ENCODE measurements at regions not wholly inside any gene's neighbourhood (a gene's known extent, or its start where the extent isn't known, plus 50 kb on each side); places are given as distances from the start of the nearest gene placed in this dataset.

DNA sequence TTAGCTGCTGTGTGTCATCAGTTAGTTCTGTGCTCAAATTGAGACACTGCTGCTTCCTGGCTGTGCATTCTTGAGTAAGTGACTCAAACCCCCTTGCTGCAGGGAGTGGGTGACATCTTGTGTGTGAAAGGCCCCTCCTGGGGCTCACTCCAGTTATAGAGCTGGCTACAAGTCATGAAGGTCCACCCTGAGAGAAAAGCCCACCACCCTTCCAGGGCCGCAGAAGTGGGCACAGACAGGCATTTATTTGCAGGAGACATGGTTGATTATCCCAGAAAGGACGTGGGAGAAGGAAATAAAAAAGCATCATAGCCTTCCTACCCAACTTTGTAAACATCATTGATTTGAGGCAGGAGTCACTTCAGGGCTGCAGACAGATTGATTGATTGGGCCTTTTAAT lies 550.6 kb downstream of the MATN1 start:
- H3K4me3 ChIP-seq, result no peak overlapping the region
- no peaks in the 10 kb centered on the region for H3K4me1 ChIP-seq
- H3K4me3 Mint-ChIP-seq, result no peak overlapping the region
- no peak overlapping the region for H2AFZ ChIP-seq (replicated peaks)
- H3K27ac ChIP-seq, result no peak overlapping the region
- H3K9me3 Mint-ChIP-seq, result no peaks in the 10 kb centered on the region
- no peaks in the 10 kb centered on the region for H3F3A ChIP-seq (ENCODE audit: low read depth)
- DNase-seq (ENCODE audit: low spot score), result no peak
- H3K79me2 ChIP-seq (ENCODE audit: low read depth), result no peaks in the 10 kb centered on the region
- H3K36me3 ChIP-seq, result no peaks in the 10 kb centered on the region
- H3K27me3 Mint-ChIP-seq (ENCODE audit: insufficient read depth, low read depth), result peaks cover 3% of the 10 kb centered on the region
- H3K27me3 ChIP-seq, result no peaks in the 10 kb centered on the region
- no peaks in the 10 kb centered on the region for H4K20me1 ChIP-seq (ENCODE audit: low read depth)
- no peak overlapping the region for H3K9ac ChIP-seq
- H3K4me2 ChIP-seq, result no peak overlapping the region
- H3K36me3 Mint-ChIP-seq, result no peaks in the 10 kb centered on the region
- no peak overlapping the region for H3K27ac Mint-ChIP-seq
- TF ChIP-seq EZH2 (IDR thresholded peaks at IDR 0.05), result no peak
- no peak for TF ChIP-seq EZH2phosphoT487 (IDR thresholded peaks at IDR 0.05)
- no peaks in the 10 kb centered on the region for H3K9me3 ChIP-seq (ENCODE audit: low read depth)
- no peaks in the 10 kb centered on the region for H3K4me1 Mint-ChIP-seq

DNA sequence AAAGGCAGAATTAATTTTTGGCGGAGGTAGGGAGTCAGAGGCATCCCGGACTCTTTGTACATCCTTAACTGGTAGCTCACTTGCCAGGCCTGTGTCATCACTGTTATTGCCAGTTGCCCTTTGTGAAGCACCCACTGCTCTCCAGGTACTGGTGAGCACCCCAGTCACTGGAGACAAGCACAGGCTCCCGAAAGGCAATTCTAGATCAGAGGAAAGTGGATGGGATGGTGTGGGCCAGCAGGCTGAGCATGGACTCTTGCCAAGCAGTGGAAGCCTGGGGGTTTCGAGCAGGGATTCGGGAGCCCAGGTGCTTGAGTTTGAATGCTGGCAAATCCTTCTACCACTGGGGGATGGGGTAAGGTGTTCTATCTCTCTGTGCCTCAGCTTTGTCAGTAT lies 551.1 kb downstream of the MATN1 start:
- Mint-ChIP-seq H3K4me1 (no peaks in the 10 kb centered on the region), H3K36me3 (no peaks in the 10 kb centered on the region), H3K27me3 (ENCODE audit: insufficient read depth, low read depth) (peaks cover 3% of the 10 kb centered on the region), H3K9me3 (no peaks in the 10 kb centered on the region), H3K4me3 (no peak overlapping the region), H3K27ac (no peak overlapping the region)
- H3K4me1 ChIP-seq, result no peaks in the 10 kb centered on the region
- H3K27me3 ChIP-seq, result no peaks in the 10 kb centered on the region
- DNase-seq (ENCODE audit: low spot score), result no peak
- no peaks in the 10 kb centered on the region for H3K36me3 ChIP-seq
- H3F3A ChIP-seq (ENCODE audit: low read depth), result no peaks in the 10 kb centered on the region
- H3K27ac ChIP-seq, result no peak overlapping the region
- no peak overlapping the region for H3K4me2 ChIP-seq
- no peak overlapping the region for H3K9ac ChIP-seq
- no peak overlapping the region for H3K4me3 ChIP-seq
- no peaks in the 10 kb centered on the region for H3K79me2 ChIP-seq (ENCODE audit: low read depth)
- no peaks in the 10 kb centered on the region for H4K20me1 ChIP-seq (ENCODE audit: low read depth)
- no peak overlapping the region for H2AFZ ChIP-seq (replicated peaks)
- H3K9me3 ChIP-seq (ENCODE audit: low read depth), result no peaks in the 10 kb centered on the region
- TF ChIP-seq EZH2 (IDR thresholded peaks at IDR 0.05) (no peak), EZH2phosphoT487 (IDR thresholded peaks at IDR 0.05) (no peak)
- TF ChIP-seq, protein P1, sequence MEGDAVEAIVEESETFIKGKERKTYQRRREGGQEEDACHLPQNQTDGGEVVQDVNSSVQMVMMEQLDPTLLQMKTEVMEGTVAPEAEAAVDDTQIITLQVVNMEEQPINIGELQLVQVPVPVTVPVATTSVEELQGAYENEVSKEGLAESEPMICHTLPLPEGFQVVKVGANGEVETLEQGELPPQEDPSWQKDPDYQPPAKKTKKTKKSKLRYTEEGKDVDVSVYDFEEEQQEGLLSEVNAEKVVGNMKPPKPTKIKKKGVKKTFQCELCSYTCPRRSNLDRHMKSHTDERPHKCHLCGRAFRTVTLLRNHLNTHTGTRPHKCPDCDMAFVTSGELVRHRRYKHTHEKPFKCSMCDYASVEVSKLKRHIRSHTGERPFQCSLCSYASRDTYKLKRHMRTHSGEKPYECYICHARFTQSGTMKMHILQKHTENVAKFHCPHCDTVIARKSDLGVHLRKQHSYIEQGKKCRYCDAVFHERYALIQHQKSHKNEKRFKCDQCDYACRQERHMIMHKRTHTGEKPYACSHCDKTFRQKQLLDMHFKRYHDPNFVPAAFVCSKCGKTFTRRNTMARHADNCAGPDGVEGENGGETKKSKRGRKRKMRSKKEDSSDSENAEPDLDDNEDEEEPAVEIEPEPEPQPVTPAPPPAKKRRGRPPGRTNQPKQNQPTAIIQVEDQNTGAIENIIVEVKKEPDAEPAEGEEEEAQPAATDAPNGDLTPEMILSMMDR (IDR thresholded peaks at IDR 0.05), result no peak

DNA sequence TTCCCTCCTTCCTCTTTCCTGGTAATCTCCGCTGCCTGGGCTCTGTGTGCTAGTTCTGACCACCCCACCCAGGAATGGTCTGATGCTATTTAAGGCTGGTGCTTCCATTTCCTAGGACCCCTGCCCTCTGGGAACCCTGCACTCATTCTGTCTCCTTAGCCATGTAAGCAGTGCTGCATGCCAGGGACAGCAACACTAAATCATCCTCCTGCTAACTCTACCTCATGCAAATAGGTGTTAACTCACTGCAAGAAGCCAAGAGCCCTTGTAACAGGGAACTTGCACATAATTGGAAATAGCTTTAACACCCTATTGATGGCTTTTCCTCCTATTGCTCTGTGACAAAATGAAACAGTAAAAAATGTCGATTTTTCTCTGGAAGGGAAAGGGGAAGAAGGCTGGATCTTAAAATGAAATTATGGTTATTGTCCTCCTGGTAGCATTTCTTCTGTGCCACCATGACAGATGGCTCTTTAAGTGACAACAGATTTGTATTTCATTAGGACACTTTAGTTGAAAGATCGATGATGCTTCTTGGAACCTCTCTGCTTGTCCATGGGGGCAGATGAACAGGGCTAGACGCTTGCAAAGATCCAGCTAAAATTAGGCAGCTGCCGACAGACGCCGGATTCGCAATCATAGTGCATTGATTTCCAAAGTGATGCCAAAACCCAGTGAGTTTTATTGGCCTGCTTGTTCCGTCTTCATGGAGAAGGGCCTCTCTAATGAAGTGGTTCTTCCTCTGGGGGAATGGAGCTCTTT lies 551.7 kb downstream of the MATN1 start:
- Histone ChIP-seq H3K9ac (no peak overlapping the region), H3K4me2 (no peak overlapping the region), H3K4me3 (no peak overlapping the region), H3K27me3 (no peaks in the 10 kb centered on the region), H3K36me3 (no peaks in the 10 kb centered on the region), H2AFZ (replicated peaks) (no peak overlapping the region), H3K4me1 (no peaks in the 10 kb centered on the region), H3K9me3 (ENCODE audit: low read depth) (no peaks in the 10 kb centered on the region), H3F3A (ENCODE audit: low read depth) (no peaks in the 10 kb centered on the region), H3K27ac (no peak overlapping the region), H3K79me2 (ENCODE audit: low read depth) (no peaks in the 10 kb centered on the region), H4K20me1 (ENCODE audit: low read depth) (no peaks in the 10 kb centered on the region)
- no peak for TF ChIP-seq EZH2 (IDR thresholded peaks at IDR 0.05)
- TF ChIP-seq, protein P1 (IDR thresholded peaks at IDR 0.05), result no peak
- TF ChIP-seq EZH2phosphoT487 (IDR thresholded peaks at IDR 0.05), result no peak
- Mint-ChIP-seq H3K27me3 (ENCODE audit: insufficient read depth, low read depth) (peaks cover 4% of the 10 kb centered on the region), H3K9me3 (no peaks in the 10 kb centered on the region), H3K36me3 (no peaks in the 10 kb centered on the region), H3K27ac (no peak overlapping the region), H3K4me1 (no peaks in the 10 kb centered on the region), H3K4me3 (no peak overlapping the region)
- no peak for DNase-seq (ENCODE audit: low spot score)

DNA sequence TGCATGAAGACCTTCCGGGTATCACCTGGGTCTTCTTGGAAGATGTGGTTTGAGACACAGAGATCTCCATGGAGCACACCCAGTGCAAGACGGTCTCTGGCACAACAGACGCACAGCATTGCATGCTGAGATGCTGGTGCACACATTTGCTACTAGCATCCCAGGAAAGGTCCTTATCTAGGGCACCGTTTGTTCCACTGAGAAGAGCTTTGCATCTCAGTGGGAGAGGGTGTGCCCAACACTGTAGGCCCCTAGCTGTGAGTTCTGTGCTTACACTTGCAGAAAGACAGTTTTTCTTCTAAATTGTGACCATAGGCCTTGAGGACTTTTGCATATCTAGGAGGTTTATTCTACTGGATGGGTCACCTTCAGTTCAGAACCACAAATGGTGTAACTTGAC lies 554.1 kb downstream of the MATN1 start:
- DNase-seq (ENCODE audit: low spot score), result no peak
- no peak overlapping the region for H3K4me3 Mint-ChIP-seq
- H3K27ac Mint-ChIP-seq, result no peak overlapping the region
- H3K79me2 ChIP-seq (ENCODE audit: low read depth), result no peaks in the 10 kb centered on the region
- peaks cover 5% of the 10 kb centered on the region for H3K27me3 Mint-ChIP-seq (ENCODE audit: insufficient read depth, low read depth)
- H4K20me1 ChIP-seq (ENCODE audit: low read depth), result no peaks in the 10 kb centered on the region
- no peaks in the 10 kb centered on the region for H3K9me3 ChIP-seq (ENCODE audit: low read depth)
- H3K27me3 ChIP-seq, result no peaks in the 10 kb centered on the region
- peaks cover 3% of the 10 kb centered on the region for H3K4me1 Mint-ChIP-seq
- no peaks in the 10 kb centered on the region for H3K4me1 ChIP-seq
- H3K9me3 Mint-ChIP-seq, result no peaks in the 10 kb centered on the region
- no peak overlapping the region for H3K4me3 ChIP-seq
- H3K36me3 ChIP-seq, result no peaks in the 10 kb centered on the region
- H2AFZ ChIP-seq (replicated peaks), result no peak overlapping the region
- no peak overlapping the region for H3K4me2 ChIP-seq
- H3F3A ChIP-seq (ENCODE audit: low read depth), result no peaks in the 10 kb centered on the region
- no peak overlapping the region for H3K27ac ChIP-seq
- TF ChIP-seq, protein P1 (IDR thresholded peaks at IDR 0.05), result no peak
- TF ChIP-seq EZH2phosphoT487 (IDR thresholded peaks at IDR 0.05) (no peak), EZH2 (IDR thresholded peaks at IDR 0.05) (no peak)
- H3K36me3 Mint-ChIP-seq, result no peaks in the 10 kb centered on the region
- no peak overlapping the region for H3K9ac ChIP-seq

All from neural progenitor cell (in vitro differentiated cells).